ENCODE measurements at regions not wholly inside any gene's neighbourhood (a gene's known extent, or its start where the extent isn't known, plus 50 kb on each side); places are given as distances from the start of the nearest gene placed in this dataset.

GRCh38 chr4:165631208-165631894, 241.7 kb upstream of the TLL1 start:
- TF ChIP-seq, protein P1, sequence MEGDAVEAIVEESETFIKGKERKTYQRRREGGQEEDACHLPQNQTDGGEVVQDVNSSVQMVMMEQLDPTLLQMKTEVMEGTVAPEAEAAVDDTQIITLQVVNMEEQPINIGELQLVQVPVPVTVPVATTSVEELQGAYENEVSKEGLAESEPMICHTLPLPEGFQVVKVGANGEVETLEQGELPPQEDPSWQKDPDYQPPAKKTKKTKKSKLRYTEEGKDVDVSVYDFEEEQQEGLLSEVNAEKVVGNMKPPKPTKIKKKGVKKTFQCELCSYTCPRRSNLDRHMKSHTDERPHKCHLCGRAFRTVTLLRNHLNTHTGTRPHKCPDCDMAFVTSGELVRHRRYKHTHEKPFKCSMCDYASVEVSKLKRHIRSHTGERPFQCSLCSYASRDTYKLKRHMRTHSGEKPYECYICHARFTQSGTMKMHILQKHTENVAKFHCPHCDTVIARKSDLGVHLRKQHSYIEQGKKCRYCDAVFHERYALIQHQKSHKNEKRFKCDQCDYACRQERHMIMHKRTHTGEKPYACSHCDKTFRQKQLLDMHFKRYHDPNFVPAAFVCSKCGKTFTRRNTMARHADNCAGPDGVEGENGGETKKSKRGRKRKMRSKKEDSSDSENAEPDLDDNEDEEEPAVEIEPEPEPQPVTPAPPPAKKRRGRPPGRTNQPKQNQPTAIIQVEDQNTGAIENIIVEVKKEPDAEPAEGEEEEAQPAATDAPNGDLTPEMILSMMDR (IDR thresholded peaks at IDR 0.05) = no peak
- TF ChIP-seq EZH2 (IDR thresholded peaks at IDR 0.05) (no peak), EZH2phosphoT487 (IDR thresholded peaks at IDR 0.05) (no peak)
